ENCODE measurements at regions not wholly inside any gene's neighbourhood (a gene's known extent, or its start where the extent isn't known, plus 50 kb on each side); places are given as distances from the start of the nearest gene placed in this dataset.

DNA sequence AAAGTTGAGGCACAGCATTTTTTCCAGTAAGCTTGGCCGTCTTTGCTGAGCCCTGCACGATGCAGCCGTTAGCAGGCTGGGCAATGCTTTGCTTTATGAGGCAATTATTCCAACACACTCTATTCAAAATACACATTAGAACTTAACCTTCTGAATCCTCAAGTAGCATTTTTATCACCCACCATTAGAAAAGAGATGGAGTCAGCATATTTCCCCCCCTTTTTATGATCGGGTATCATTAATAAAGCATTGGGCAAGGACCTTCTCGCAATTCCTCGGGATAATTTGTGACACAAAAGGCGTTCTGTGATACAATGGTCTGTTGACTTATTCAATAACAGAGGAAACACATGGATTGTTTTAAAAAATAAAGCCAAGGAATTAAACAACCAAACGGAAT is 374.5 kb upstream of the RBFOX1 start (continued):
- TF ChIP-seq, protein P1, sequence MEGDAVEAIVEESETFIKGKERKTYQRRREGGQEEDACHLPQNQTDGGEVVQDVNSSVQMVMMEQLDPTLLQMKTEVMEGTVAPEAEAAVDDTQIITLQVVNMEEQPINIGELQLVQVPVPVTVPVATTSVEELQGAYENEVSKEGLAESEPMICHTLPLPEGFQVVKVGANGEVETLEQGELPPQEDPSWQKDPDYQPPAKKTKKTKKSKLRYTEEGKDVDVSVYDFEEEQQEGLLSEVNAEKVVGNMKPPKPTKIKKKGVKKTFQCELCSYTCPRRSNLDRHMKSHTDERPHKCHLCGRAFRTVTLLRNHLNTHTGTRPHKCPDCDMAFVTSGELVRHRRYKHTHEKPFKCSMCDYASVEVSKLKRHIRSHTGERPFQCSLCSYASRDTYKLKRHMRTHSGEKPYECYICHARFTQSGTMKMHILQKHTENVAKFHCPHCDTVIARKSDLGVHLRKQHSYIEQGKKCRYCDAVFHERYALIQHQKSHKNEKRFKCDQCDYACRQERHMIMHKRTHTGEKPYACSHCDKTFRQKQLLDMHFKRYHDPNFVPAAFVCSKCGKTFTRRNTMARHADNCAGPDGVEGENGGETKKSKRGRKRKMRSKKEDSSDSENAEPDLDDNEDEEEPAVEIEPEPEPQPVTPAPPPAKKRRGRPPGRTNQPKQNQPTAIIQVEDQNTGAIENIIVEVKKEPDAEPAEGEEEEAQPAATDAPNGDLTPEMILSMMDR (IDR thresholded peaks at IDR 0.05 in 2 of 3, conservative IDR thresholded peaks at IDR 0.05 in 1 of 3; ENCODE audit: borderline replicate concordance in 1 of 3, insufficient read depth in 1 of 3, low read depth in 2 of 3, low read length in 2 of 3), result no peak

DNA sequence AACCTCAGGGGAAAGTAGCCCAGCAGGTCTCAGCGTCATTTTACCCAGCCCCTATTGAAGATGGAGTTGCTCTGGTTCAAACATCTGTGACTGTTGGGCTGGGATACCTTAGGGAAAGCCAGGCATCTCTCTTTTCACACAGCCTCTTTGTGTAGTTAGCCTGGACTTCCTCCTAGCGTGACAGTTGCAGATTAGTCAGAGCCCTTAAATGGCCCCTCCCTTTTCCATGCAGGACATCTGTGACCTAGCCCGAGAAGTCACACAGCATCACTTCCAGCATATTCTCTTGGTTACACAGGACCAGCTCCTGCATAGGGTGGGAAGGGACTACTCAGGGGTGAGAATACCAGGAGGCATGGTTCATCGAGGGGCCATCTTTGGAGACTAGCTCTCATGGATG is 375.0 kb upstream of the RBFOX1 start:
- Histone ChIP-seq H3K4me1 (ENCODE audit: control insufficient read depth in 1 of 2, insufficient read depth in 2 of 2, low read length in 2 of 2) (no peaks in the 10 kb centered on the region), H3K79me2 (ENCODE audit: insufficient read depth, low read length) (no peaks in the 10 kb centered on the region), H3K9me2 (ENCODE audit: insufficient read depth) (no peaks in the 10 kb centered on the region), H3K4me2 (ENCODE audit: low read length) (no peak overlapping the region), H3K9me3 (ENCODE audit: control insufficient read depth in 1 of 2, insufficient read depth in 1 of 2, low read depth in 1 of 2, low read length in 2 of 2) (peaks cover 0 to 3% of the 10 kb centered on the region in 2 experiments; a peak in 2 of 4 replicates), H2AFZ (ENCODE audit: low read depth, low read length, poor library complexity, severe bottlenecking) (no peak overlapping the region), H3K36me3 (ENCODE audit: control insufficient read depth in 1 of 2, insufficient read depth in 2 of 2, low read length in 2 of 2) (no peaks in the 10 kb centered on the region), H3K27me3 (ENCODE audit: insufficient read depth, low read length) (no peaks in the 10 kb centered on the region), H4K20me1 (ENCODE audit: insufficient read depth) (no peaks in the 10 kb centered on the region), H3K27ac (ENCODE audit: low read depth, low read length) (no peak overlapping the region), H3K4me3 (replicated peaks in 1 of 2; ENCODE audit: low read depth in 1 of 2, low read length in 2 of 2) (no peak overlapping the region), H3K9ac (ENCODE audit: low read length) (no peak overlapping the region)
- TF ChIP-seq SRF (IDR thresholded peaks at IDR 0.05; ENCODE audit: low read depth) (no peak), FOSL1 (IDR thresholded peaks at IDR 0.05; ENCODE audit: low read depth) (no peak), POLR2AphosphoS5 (IDR thresholded peaks at IDR 0.05; ENCODE audit: low read depth, low read length) (no peak), EZH2phosphoT487 (IDR thresholded peaks at IDR 0.05; ENCODE audit: borderline replicate concordance) (no peak), ZFX (IDR thresholded peaks at IDR 0.05) (no peak), RAD21 (IDR thresholded peaks at IDR 0.05; ENCODE audit: low read depth) (no peak), EGR1 (IDR thresholded peaks at IDR 0.05; ENCODE audit: low read depth) (no peak), YY1 (IDR thresholded peaks at IDR 0.05; ENCODE audit: extremely low read depth, insufficient replicate concordance, low read depth, low read length) (no peak), JUND (IDR thresholded peaks at IDR 0.05) (no peak), SP1 (IDR thresholded peaks at IDR 0.05; ENCODE audit: low read depth) (no peak), CBX3 (IDR thresholded peaks at IDR 0.05; ENCODE audit: low read depth) (no peak), POLR2A (IDR thresholded peaks at IDR 0.05; ENCODE audit: borderline replicate concordance, extremely low read depth, insufficient read depth, insufficient read length) (no peak)
- TF ChIP-seq, protein P2, sequence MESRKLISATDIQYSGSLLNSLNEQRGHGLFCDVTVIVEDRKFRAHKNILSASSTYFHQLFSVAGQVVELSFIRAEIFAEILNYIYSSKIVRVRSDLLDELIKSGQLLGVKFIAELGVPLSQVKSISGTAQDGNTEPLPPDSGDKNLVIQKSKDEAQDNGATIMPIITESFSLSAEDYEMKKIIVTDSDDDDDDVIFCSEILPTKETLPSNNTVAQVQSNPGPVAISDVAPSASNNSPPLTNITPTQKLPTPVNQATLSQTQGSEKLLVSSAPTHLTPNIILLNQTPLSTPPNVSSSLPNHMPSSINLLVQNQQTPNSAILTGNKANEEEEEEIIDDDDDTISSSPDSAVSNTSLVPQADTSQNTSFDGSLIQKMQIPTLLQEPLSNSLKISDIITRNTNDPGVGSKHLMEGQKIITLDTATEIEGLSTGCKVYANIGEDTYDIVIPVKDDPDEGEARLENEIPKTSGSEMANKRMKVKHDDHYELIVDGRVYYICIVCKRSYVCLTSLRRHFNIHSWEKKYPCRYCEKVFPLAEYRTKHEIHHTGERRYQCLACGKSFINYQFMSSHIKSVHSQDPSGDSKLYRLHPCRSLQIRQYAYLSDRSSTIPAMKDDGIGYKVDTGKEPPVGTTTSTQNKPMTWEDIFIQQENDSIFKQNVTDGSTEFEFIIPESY (IDR thresholded peaks at IDR 0.05; ENCODE audit: extremely low read depth, insufficient replicate concordance, low read length), result no peak
- TF ChIP-seq, protein P1 (IDR thresholded peaks at IDR 0.05 in 2 of 3, conservative IDR thresholded peaks at IDR 0.05 in 1 of 3; ENCODE audit: borderline replicate concordance in 1 of 3, insufficient read depth in 1 of 3, low read depth in 2 of 3, low read length in 2 of 3), result no peak
- ATAC-seq (no peak), DNase-seq (ENCODE audit: low read depth, low spot score) (no peak)
- CTCF ChIA-PET, result no interaction called here
- no TSS peak for BruUV-seq (replicated peaks)
- RAD21 ChIA-PET (ENCODE audit: low non-redundant PET in 1 of 2, low total read pairs in 2 of 2, uncharacterized antibody in 2 of 2, unreplicated experiment in 2 of 2), result no interaction called here
- POLR2A ChIA-PET, result no interaction called here
- intact Hi-C loops (cut with micrococcal nuclease), result no loop called here
